A673 (cell line): ENCODE measurements at regions not wholly inside any gene's neighbourhood (a gene's known extent, or its start where the extent isn't known, plus 50 kb on each side); places are given as distances from the start of the nearest gene placed in this dataset.

Experiments used
- BruUV-seq: library from RNA; stranded (reverse); fragments of 400-500 nt; replicated peaks from 2 replicates; lab custom pipeline; 2021; lab: Mats Ljungman, UMichigan
- CTCF ChIA-PET: fragments of 300-600 bp; sonication (Branson Sonifier 250); formaldehyde crosslinking; loops from one replicate; lab custom pipeline; 2022; ENCODE audit warnings: antibody characterized with exemption; lab: Charles Lee
- POLR2A ChIA-PET: fragments of 300-600 bp; sonication (Branson Sonifier 250); formaldehyde crosslinking; loops from one replicate; lab custom pipeline; 2022; ENCODE audit warnings: antibody characterized with exemption; ENCODE audit not compliant: low non-redundant PET; lab: Charles Lee
- DNase-seq: peaks from one replicate; pipeline ENCODE4 v3.0.0-alpha.2; 2015; ENCODE audit warnings: low spot score
- H3K27ac ChIP-seq: fragments of 200-600 bp; sonication (generic); 2 replicates; pipeline ENCODE4 v1.5.1; 2016; ENCODE audit warnings: mixed run types, low read depth, mild to moderate bottlenecking, mixed read lengths, antibody characterized with exemption, low read length; ENCODE audit not compliant: poor library complexity, severe bottlenecking
- H3K27me3 ChIP-seq: fragments of 200-600 bp; sonication (generic); replicated peaks from 2 replicates; pipeline ENCODE4 v1.6.1; 2017; ENCODE audit warnings: mixed run types, low read depth, mild to moderate bottlenecking, mixed read lengths, antibody characterized with exemption, low read length; ENCODE audit not compliant: insufficient read depth, poor library complexity
- H3K36me3 ChIP-seq: fragments of 200-600 bp; sonication (generic); 2 replicates; pipeline ENCODE4 v1.6.1; 2016; ENCODE audit warnings: mixed run types, mild to moderate bottlenecking, mixed read lengths, antibody characterized with exemption, low read length; ENCODE audit not compliant: insufficient read depth, poor library complexity, severe bottlenecking
- H3K4me1 ChIP-seq: fragments of 200-600 bp; sonication (generic); 2 replicates; pipeline ENCODE4 v1.6.1; 2017; ENCODE audit warnings: mixed run types, mild to moderate bottlenecking, mixed read lengths, antibody characterized with exemption, low read length; ENCODE audit not compliant: insufficient read depth, poor library complexity, severe bottlenecking
- H3K4me3 ChIP-seq: fragments of 200-600 bp; sonication (generic); 2 replicates; pipeline ENCODE4 v1.5.1; 2016; ENCODE audit warnings: low read depth, mixed run types, mild to moderate bottlenecking, mixed read lengths, low read length; ENCODE audit not compliant: poor library complexity, severe bottlenecking
- H3K9me3 ChIP-seq: fragments of 200-600 bp; sonication (generic); 2 replicates; pipeline ENCODE4 v1.6.1; 2016; ENCODE audit warnings: mixed run types, low read depth, mild to moderate bottlenecking, mixed read lengths, antibody characterized with exemption, low read length; ENCODE audit not compliant: poor library complexity, severe bottlenecking
- CTCF ChIP-seq: fragments of 300-800, 200-600 bp; sonication (generic); conservative IDR thresholded peaks from 2 replicates; pipeline ENCODE4 v1.5.1; 2017; ENCODE audit warnings: low read depth, mild to moderate bottlenecking, antibody characterized with exemption, low read length, moderate library complexity, mixed read lengths
- EZH2 ChIP-seq: fragments of 200-600 bp; sonication (generic); IDR thresholded peaks from 2 replicates; pipeline ENCODE4 v1.6.1; 2017; ENCODE audit warnings: borderline replicate concordance, low read depth, mild to moderate bottlenecking, mixed read lengths, antibody characterized with exemption, low read length; ENCODE audit not compliant: poor library complexity, severe bottlenecking
- intact Hi-C: fragments of 100-400 bp; cut with micrococcal nuclease; formaldehyde crosslinking; loops from one replicate; pipeline ENCODE4 v1.10.0; 2022; ENCODE audit not compliant: unreplicated experiment

- H3K4me3 ChIP-seq = no peak overlapping the region
- no TSS peak for BruUV-seq
- TF ChIP-seq EZH2 (no peak), CTCF (no peak)
- H3K27ac ChIP-seq = no peak overlapping the region
- CTCF ChIA-PET = no interaction called here
- intact Hi-C loops = no loop called here
- POLR2A ChIA-PET = no interaction called here
- H3K4me1 ChIP-seq = peaks cover 12% of the 10 kb centered on the region
- H3K36me3 ChIP-seq = no peaks in the 10 kb centered on the region
- no peaks in the 10 kb centered on the region for H3K9me3 ChIP-seq
- no peak for DNase-seq
- H3K27me3 ChIP-seq = no peaks in the 10 kb centered on the region
Observed at GRCh38 chr5:90109285-90109684, 300.3 kb downstream of the CETN3 start.

GRCh38 chr5:90099099-90099498, 310.5 kb downstream of the CETN3 start:
- H3K36me3 ChIP-seq = no peaks in the 10 kb centered on the region
- no peaks in the 10 kb centered on the region for H3K9me3 ChIP-seq
- H3K4me3 ChIP-seq = no peak overlapping the region
- BruUV-seq = no TSS peak
- H3K27me3 ChIP-seq = no peaks in the 10 kb centered on the region
- H3K4me1 ChIP-seq = peaks cover 28% of the 10 kb centered on the region
- ChIA-PET CTCF (no interaction called here), POLR2A (no interaction called here)
- TF ChIP-seq EZH2 (no peak), CTCF (no peak)
- no peak overlapping the region for H3K27ac ChIP-seq
- DNase-seq = no peak
- intact Hi-C loops = no loop called here

- DNase-seq = no peak
- Histone ChIP-seq H3K4me1 (peaks cover 48% of the 10 kb centered on the region), H3K27me3 (no peaks in the 10 kb centered on the region), H3K4me3 (no peak overlapping the region), H3K9me3 (no peaks in the 10 kb centered on the region), H3K27ac (no peak overlapping the region), H3K36me3 (no peaks in the 10 kb centered on the region)
- POLR2A ChIA-PET = no interaction called here
- TF ChIP-seq EZH2 (no peak), CTCF (no peak)
- no TSS peak for BruUV-seq
- CTCF ChIA-PET = no interaction called here
- intact Hi-C loops = no loop called here
Observed at GRCh38 chr5:90097082-90097477, 312.5 kb downstream of the CETN3 start.
